ENCODE measurements at regions not wholly inside any gene's neighbourhood (a gene's known extent, or its start where the extent isn't known, plus 50 kb on each side); places are given as distances from the start of the nearest gene placed in this dataset.

DNA sequence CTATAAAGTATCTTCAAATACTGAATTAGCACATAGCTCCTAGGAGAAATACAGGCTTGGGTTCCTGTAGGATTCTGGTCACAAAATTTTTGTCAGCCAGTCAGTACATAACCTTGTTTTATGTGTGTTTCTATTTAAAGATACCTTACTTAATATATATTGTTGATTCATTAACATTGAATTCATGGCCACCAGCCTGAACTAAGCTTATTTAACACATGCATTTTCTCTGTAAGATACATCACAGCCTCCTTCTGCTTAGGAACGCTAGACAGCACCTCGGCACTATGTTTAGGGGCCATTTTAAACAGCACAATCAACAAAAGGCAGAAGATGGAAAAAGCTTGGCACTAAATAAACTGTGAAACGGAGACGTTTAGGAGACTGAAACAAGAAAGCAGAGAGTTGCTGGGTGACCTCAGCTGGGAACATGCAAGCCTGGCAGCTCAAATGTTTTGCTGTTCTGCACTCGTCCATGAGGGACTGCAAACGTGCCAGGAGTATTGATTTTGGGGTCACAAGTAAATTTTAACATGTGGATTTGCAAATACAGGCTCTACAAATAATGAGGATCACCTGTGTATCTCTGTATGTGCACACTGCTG lies 432.2 kb upstream of the TPM1 start:
- no peak for DNase-seq (ENCODE audit: low spot score)

- DNase-seq (ENCODE audit: low spot score), result no peak
Observed at GRCh38 chr15:62611002-62611401, 431.5 kb upstream of the TPM1 start.

DNA sequence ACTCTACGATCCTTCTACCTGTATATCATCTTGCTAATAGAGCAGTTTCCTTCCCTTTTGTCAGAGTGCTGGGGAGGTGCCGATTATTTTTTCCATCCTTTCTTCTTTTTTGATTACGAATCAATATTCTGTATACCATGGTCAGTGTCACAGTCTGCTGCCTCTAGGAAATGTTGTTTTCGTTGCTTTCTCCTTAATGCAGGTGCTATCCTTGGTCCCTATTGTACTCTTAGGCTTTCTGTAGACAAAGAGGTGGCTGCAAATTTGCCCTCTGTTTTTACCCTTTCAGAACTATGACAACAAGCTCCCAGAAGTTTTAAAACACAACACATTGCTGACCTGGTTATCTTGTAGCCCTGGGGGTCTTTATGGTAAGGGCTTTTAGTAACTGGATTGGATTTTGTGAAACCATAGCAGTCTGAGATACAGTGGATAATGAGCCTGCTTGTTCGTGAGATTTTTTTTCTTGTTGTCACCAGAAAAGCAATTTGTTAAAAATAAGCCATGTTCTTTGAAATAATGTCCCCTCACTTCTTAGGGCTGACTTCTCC lies 430.3 kb upstream of the TPM1 start:
- DNase-seq (ENCODE audit: low spot score), result no peak

- no peak for DNase-seq (ENCODE audit: low spot score)
Observed at GRCh38 chr15:62612771-62613170, 429.8 kb upstream of the TPM1 start.

DNA sequence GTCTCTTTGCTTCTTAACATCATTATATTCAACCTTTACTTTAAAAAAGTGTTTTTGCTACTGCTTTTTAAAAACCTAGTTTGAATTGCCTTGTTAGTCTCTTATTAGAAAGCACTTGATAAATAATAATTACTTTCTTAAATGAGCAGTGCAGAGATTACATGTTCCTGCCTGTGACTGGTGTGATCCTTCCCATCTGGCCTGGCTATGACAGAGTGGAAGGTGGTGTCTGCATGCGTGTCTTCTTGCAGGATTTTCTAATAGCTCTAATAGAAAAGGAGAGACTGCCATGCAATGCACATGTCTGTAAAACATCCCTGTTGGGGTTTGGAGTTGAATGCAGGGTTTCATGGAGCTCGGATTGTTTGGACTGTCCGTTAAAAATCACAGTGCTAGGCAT lies 425.8 kb upstream of the TPM1 start:
- DNase-seq (ENCODE audit: low spot score), result no peak

GRCh38 chr15:62617741-62618140 lies 424.8 kb upstream of the TPM1 start:
- no peak for DNase-seq (ENCODE audit: low spot score)

- peak; percentile 3 for DNase-seq (ENCODE audit: low spot score)
Observed at GRCh38 chr15:62618432-62618831, 424.1 kb upstream of the TPM1 start.

DNA sequence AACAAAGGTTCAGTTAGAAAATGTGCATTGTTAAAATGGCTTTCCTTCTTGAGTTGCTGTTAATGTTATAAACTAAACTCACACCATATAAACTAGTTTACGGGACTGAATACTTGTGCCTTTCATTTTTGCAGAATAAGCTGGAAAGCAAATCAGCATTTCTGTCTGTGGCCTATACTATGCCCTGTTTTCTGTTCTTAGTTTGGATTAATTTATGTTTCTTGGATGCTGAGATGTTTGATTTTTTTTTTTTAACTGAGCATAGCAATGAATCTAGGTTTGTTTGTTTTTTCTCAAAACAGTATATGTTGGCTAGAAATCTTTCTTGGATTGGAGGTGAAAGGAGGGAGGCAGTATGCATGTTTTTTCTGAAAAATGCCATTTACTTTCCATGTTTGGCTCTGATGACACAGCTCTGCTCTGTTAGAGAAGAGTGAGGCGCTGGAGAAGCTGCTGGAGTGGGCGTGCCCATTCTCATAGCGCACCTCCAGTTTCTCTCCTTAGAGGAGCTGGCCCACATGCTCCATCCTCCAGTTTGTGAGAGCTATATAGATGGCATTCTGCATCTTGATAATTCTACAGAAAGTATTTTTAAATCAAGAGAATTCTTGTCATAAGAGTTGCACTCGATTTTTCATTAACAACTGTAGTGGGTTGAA lies 423.6 kb upstream of the TPM1 start:
- no peak for DNase-seq (ENCODE audit: low spot score)

DNA sequence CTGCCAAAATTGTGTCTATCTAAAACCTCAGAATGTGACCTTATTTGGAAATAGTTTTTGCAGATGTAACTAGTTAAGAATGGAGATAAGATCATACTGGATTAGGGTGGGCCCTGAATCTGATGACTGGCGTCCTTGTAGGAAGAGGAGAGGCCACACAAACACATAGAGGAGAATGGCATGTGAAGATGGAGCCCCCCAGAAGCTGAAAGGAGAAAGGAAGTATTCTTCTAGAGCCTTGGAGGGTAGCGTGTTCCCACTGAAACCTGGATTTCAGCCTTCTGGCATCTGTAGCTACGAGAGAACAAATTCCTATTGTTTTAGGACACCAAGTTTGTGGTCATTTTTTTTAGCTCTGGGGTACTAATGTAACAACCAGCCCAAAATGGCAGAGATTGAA lies 423.0 kb upstream of the TPM1 start:
- DNase-seq (ENCODE audit: low spot score), result no peak

DNA sequence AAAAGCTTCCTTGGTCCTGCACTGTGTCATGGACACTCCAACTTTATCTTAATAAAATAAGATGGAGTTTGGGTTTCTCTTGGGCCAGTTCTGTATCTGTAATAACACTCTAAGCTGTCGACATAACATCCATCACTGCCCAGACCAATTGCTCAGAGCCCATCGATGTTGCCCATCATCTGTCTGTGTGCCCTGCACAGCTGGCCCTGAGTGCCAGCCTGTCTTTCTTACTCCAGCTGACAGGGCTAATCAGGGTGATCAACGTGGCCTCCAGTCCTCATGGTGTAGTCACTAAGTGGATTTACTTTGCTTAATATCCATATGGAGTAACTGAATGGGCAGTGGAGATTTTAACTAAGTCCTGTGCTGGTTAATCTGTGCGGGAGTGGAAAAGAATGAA lies 419.8 kb upstream of the TPM1 start:
- no peak for DNase-seq (ENCODE audit: low spot score)

DNA sequence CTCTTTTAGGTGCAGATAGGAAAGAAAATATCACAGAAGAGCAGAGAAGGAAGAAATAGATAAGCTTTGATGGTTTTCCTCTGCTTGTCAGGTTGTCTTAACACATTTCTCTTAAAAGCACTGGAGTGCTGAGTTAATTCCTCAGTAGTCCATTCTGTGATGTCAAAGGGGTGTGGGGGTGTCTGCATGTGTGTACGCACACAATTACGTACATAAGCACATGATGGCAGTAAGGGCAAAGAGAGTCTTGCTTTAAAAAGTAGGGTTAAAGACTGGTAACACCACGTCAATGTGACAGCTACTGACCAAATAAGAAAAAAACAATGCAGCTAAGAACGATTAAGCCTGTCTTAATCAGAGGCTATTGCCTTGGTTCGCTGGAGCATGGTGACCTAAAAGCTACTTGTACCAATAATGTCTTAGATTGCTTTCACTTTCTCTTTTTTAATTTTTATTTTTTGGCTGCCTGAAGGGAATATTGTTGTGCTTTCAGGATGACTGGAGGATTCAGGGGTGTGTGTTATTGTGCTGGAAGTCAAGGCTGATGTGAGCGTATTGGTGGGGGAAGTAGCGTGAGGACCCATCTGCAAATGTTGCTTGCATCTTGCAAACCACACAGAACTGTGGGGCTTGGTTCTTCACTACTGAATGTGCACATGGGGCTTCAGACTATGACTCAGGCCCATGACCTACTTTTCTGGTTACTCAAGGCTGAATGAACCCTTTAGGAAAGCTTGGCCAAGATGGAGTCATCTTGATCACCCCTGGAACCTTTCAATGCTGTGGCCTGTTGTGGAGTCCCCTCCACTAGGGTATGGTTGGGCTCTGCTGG lies 417.8 kb upstream of the TPM1 start:
- no peak for DNase-seq (ENCODE audit: low spot score)

GRCh38 chr15:62625429-62626033 lies 417.0 kb upstream of the TPM1 start:
- no peak for DNase-seq (ENCODE audit: low spot score)

DNA sequence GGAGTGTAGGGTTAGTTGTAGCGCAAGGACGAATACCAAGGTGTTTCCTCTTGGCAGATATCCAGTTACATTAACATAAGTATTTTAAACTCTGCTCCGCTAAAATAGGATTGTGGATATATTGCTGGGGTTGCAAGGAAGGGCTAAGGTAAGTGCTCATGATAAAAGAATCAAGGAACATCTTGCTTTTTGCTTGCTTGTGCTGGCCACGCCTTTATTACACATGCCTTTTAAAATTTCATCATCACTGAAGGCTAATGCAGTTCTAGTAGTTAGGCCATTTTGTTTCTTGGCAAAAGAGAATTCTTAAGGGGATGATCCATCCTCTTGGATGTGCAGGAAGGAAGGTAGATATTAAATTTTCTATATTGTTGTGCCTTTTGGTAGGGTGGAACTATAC lies 415.6 kb upstream of the TPM1 start:
- DNase-seq (ENCODE audit: low spot score), result no peak

- DNase-seq (ENCODE audit: low spot score), result no peak
Observed at GRCh38 chr15:62631076-62631724, 411.3 kb upstream of the TPM1 start.

DNA sequence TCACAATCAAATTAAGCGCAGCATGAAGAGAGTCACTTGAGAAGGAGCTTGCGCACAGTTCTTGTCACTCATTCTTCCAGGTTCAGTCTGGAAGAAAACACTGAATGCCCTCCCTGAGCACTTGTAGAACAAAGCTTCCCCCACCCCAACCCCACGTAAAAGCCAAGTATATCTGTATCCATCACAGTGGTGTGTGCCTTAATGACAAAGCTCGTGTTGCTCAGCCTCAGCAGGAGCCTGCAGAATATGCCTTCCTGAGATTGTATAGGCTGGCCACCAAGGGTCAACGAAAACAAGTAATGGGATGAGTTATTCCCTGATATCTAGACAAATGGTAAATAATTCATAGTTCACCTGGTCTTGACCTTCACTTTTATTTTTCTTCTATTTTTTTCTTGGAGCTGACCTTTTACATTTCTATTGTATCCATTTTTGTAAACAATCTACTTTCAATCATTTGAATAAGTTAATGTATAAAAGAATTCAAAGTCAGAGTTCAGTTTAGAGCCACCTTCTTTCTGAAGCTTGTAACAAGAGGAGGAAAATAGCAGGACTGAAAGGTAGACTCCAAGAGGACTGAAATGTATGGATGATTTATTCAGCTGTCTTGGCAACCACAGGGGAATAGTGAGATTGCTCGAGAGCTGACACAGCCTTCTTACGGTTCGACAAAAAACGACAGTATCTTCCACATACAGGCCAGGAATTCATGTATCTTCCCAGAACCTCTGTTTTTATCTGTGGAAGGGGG lies 405.5 kb upstream of the TPM1 start:
- no peak for DNase-seq (ENCODE audit: low spot score)

GRCh38 chr15:62637574-62637897 lies 405.0 kb upstream of the TPM1 start:
- DNase-seq (ENCODE audit: low spot score), result no peak

GRCh38 chr15:62637950-62638619 lies 404.5 kb upstream of the TPM1 start:
- no peak for DNase-seq (ENCODE audit: low spot score)

GRCh38 chr15:62639432-62639831 lies 403.1 kb upstream of the TPM1 start:
- DNase-seq (ENCODE audit: low spot score), result no peak

GRCh38 chr15:62639906-62640605 lies 402.5 kb upstream of the TPM1 start:
- no peak for DNase-seq (ENCODE audit: low spot score)

GRCh38 chr15:62641825-62642224 lies 400.7 kb upstream of the TPM1 start:
- DNase-seq (ENCODE audit: low spot score), result no peak

Data from COLO829 (cell line).